Activated CD8-positive, alpha-beta memory T cell treated with anti-CD3 and anti-CD28 coated beads, Interleukin-2, amount 50 U/mL, for 24 hours (primary cell): ENCODE measurements at regions not wholly inside any gene's neighbourhood (a gene's known extent, or its start where the extent isn't known, plus 50 kb on each side); places are given as distances from the start of the nearest gene placed in this dataset.
"Not testable (repeated sequence)": the region's sequence is repeated elsewhere in the genome, so short reads cannot be mapped to it uniquely, and the experiment has no call there.

Source experiments
- DNase-seq: peaks from one replicate; pipeline ENCODE4 v3.0.0-alpha.2; 2020; ENCODE audit errors: extremely low read depth

- not testable (repeated sequence) for DNase-seq
Observed at GRCh38 chr2:111316221-111316741, 195.6 kb downstream of the BCL2L11 start.

- not testable (repeated sequence) for DNase-seq
Observed at GRCh38 chr2:111316881-111317549, 196.3 kb downstream of the BCL2L11 start.

GRCh38 chr2:111319552-111319951, 198.8 kb downstream of the BCL2L11 start:
- not testable (repeated sequence) for DNase-seq

GRCh38 chr2:111320264-111320663, 199.6 kb downstream of the BCL2L11 start:
- not testable (repeated sequence) for DNase-seq

GRCh38 chr2:111320965-111321364, 200.3 kb downstream of the BCL2L11 start:
- not testable (repeated sequence) for DNase-seq

GRCh38 chr2:111323384-111323783, 202.7 kb downstream of the BCL2L11 start:
- DNase-seq = not testable (repeated sequence)

- not testable (repeated sequence) for DNase-seq
Observed at GRCh38 chr2:111327726-111328125, 207.0 kb downstream of the BCL2L11 start.

GRCh38 chr2:111329309-111329708, 208.6 kb downstream of the BCL2L11 start:
- not testable (repeated sequence) for DNase-seq

GRCh38 chr2:111331099-111331724, 210.5 kb downstream of the BCL2L11 start:
- not testable (repeated sequence) for DNase-seq

GRCh38 chr2:111335220-111335907, 214.7 kb downstream of the BCL2L11 start:
- DNase-seq = not testable (repeated sequence)

- not testable (repeated sequence) for DNase-seq
Observed at GRCh38 chr2:111338474-111338873, 217.8 kb downstream of the BCL2L11 start.

GRCh38 chr2:111339476-111339875, 218.8 kb downstream of the BCL2L11 start:
- not testable (repeated sequence) for DNase-seq

GRCh38 chr2:111344590-111344989, 223.9 kb downstream of the BCL2L11 start:
- DNase-seq = not testable (repeated sequence)

GRCh38 chr2:111345439-111345838, 224.7 kb downstream of the BCL2L11 start:
- not testable (repeated sequence) for DNase-seq

GRCh38 chr2:111346018-111346930, 225.6 kb downstream of the BCL2L11 start:
- DNase-seq = not testable (repeated sequence)

GRCh38 chr2:111347695-111348094, 227.0 kb downstream of the BCL2L11 start:
- not testable (repeated sequence) for DNase-seq

- DNase-seq = not testable (repeated sequence)
Observed at GRCh38 chr2:111348316-111348715, 227.6 kb downstream of the BCL2L11 start.

GRCh38 chr2:111355022-111355817, 234.5 kb downstream of the BCL2L11 start:
- not testable (repeated sequence) for DNase-seq

- DNase-seq = not testable (repeated sequence)
Observed at GRCh38 chr2:111355823-111356511, 235.3 kb downstream of the BCL2L11 start.
